Activated T-cell treated with anti-CD3 and anti-CD28 coated beads, Interleukin-2, amount 50 U/mL, for 72 hours (primary cell): ENCODE measurements at regions not wholly inside any gene's neighbourhood (a gene's known extent, or its start where the extent isn't known, plus 50 kb on each side); places are given as distances from the start of the nearest gene placed in this dataset.
A peak's percentile ranks its signal among the peaks of the same experiment; 100 is the strongest.

Source experiments
- ATAC-seq, 2 donors: fragments of 150-1000 bp; cut with Tn5 transposase; replicated peaks in 1 of 2; 2 replicates each; pipeline ENCODE4 v1.10.0; 2021; ENCODE audit warnings: moderate library complexity in 2 of 2, mild to moderate bottlenecking in 1 of 2
- DNase-seq, 2 donors: peaks; one replicate each; pipeline ENCODE4 v3.0.0; 2021 to 2022; ENCODE audit warnings: mixed read lengths in 1 of 2
- H3K27ac Mint-ChIP-seq: one replicate; pipeline ENCODE4 v1.8.0; 2022; ENCODE audit warnings: mild to moderate bottlenecking, moderate library complexity, mixed read lengths
- H3K27me3 Mint-ChIP-seq: one replicate; pipeline ENCODE4 v1.8.0; 2022; ENCODE audit warnings: low read depth, mixed read lengths
- H3K36me3 Mint-ChIP-seq, 2 donors: one replicate each; pipeline ENCODE4 v1.8.0; 2022; ENCODE audit warnings: mixed read lengths in 2 of 2, mild to moderate bottlenecking in 1 of 2; ENCODE audit not compliant: insufficient read depth in 2 of 2
- H3K4me1 Mint-ChIP-seq: one replicate; pipeline ENCODE4 v1.8.0; 2022; ENCODE audit warnings: low read depth, mixed read lengths
- H3K4me3 Mint-ChIP-seq, 2 donors: one replicate each; pipeline ENCODE4 v1.8.0; 2022; ENCODE audit warnings: mild to moderate bottlenecking in 2 of 2, mixed read lengths in 2 of 2, moderate library complexity in 2 of 2
- H3K9me3 Mint-ChIP-seq, 2 donors: one replicate each; pipeline ENCODE4 v1.8.0; 2022; ENCODE audit warnings: mixed read lengths in 2 of 2

- DNase-seq = no peak
- Mint-ChIP-seq H3K4me1 (no peaks in the 10 kb centered on the region), H3K36me3 (no peaks in the 10 kb centered on the region), H3K27ac (no peak overlapping the region), H3K9me3 (peaks cover 0 to 2% of the 10 kb centered on the region in 2 donors), H3K27me3 (no peaks in the 10 kb centered on the region), H3K4me3 (no peak overlapping the region)
- no peak for ATAC-seq
Observed at GRCh38 chr18:67845035-67845434, 328.5 kb upstream of the DSEL start.

- Mint-ChIP-seq H3K27ac (no peak overlapping the region), H3K27me3 (no peaks in the 10 kb centered on the region), H3K9me3 (no peaks in the 10 kb centered on the region), H3K4me3 (no peak overlapping the region), H3K4me1 (no peaks in the 10 kb centered on the region), H3K36me3 (no peaks in the 10 kb centered on the region)
- ATAC-seq (no peak), DNase-seq (no peak)
Observed at GRCh38 chr18:67840379-67840778, 323.9 kb upstream of the DSEL start.

- H3K27me3 Mint-ChIP-seq = no peaks in the 10 kb centered on the region
- ATAC-seq (no peak), DNase-seq (no peak)
- no peaks in the 10 kb centered on the region for H3K9me3 Mint-ChIP-seq
- H3K4me1 Mint-ChIP-seq = no peaks in the 10 kb centered on the region
- H3K27ac Mint-ChIP-seq = peak overlapping the region; percentile 54
- H3K4me3 Mint-ChIP-seq = no peak overlapping the region
- no peaks in the 10 kb centered on the region for H3K36me3 Mint-ChIP-seq
Observed at GRCh38 chr18:67818432-67818831, 301.9 kb upstream of the DSEL start.

- ATAC-seq = no peak
Observed at GRCh38 chr18:67815280-67815679, 298.8 kb upstream of the DSEL start.

GRCh38 chr18:67813380-67814028 is 297.0 kb upstream of the DSEL start:
- ATAC-seq (no peak), DNase-seq (no peak)
- Mint-ChIP-seq H3K36me3 (no peaks in the 10 kb centered on the region), H3K9me3 (no peaks in the 10 kb centered on the region), H3K4me1 (no peaks in the 10 kb centered on the region), H3K27ac (no peak overlapping the region), H3K27me3 (no peaks in the 10 kb centered on the region), H3K4me3 (no peak overlapping the region)

More at GRCh38 chr18:67815280-67815679, 298.8 kb upstream of the DSEL start:
- no peaks in the 10 kb centered on the region for H3K9me3 Mint-ChIP-seq
- H3K27ac Mint-ChIP-seq = no peak overlapping the region
- no peak overlapping the region for H3K4me3 Mint-ChIP-seq
- H3K27me3 Mint-ChIP-seq = no peaks in the 10 kb centered on the region
- no peaks in the 10 kb centered on the region for H3K36me3 Mint-ChIP-seq
- H3K4me1 Mint-ChIP-seq = no peaks in the 10 kb centered on the region
- DNase-seq = no peak

- Mint-ChIP-seq H3K4me3 (no peak overlapping the region), H3K4me1 (no peaks in the 10 kb centered on the region), H3K36me3 (peaks cover 0 to 2% of the 10 kb centered on the region in 2 donors), H3K9me3 (peaks cover 0 to 3% of the 10 kb centered on the region in 2 donors), H3K27me3 (no peaks in the 10 kb centered on the region), H3K27ac (no peak overlapping the region)
- DNase-seq (no peak), ATAC-seq (no peak)
Observed at GRCh38 chr18:67805261-67805660, 288.7 kb upstream of the DSEL start.

- peaks cover 0 to 3% of the 10 kb centered on the region in 2 donors for H3K9me3 Mint-ChIP-seq
- DNase-seq (no peak), ATAC-seq (no peak)
- no peak overlapping the region for H3K27ac Mint-ChIP-seq
- H3K36me3 Mint-ChIP-seq = no peaks in the 10 kb centered on the region
- H3K27me3 Mint-ChIP-seq = no peaks in the 10 kb centered on the region
- no peak overlapping the region for H3K4me3 Mint-ChIP-seq
- no peaks in the 10 kb centered on the region for H3K4me1 Mint-ChIP-seq
Observed at GRCh38 chr18:67794521-67794920, 278.0 kb upstream of the DSEL start.

- DNase-seq = no peak
- H3K36me3 Mint-ChIP-seq = no peaks in the 10 kb centered on the region
- H3K4me3 Mint-ChIP-seq = no peak overlapping the region
- peaks cover 0 to 5% of the 10 kb centered on the region in 2 donors for H3K9me3 Mint-ChIP-seq
- H3K27me3 Mint-ChIP-seq = no peaks in the 10 kb centered on the region
- no peak overlapping the region for H3K27ac Mint-ChIP-seq
- no peaks in the 10 kb centered on the region for H3K4me1 Mint-ChIP-seq
- ATAC-seq = no peak
Observed at GRCh38 chr18:67790527-67790926, 274.0 kb upstream of the DSEL start.

GRCh38 chr18:67789165-67789545 is 272.6 kb upstream of the DSEL start:
- Mint-ChIP-seq H3K4me3 (no peak overlapping the region), H3K9me3 (peaks cover 0 to 5% of the 10 kb centered on the region in 2 donors), H3K36me3 (no peaks in the 10 kb centered on the region), H3K4me1 (no peaks in the 10 kb centered on the region), H3K27ac (no peak overlapping the region), H3K27me3 (no peaks in the 10 kb centered on the region)
- DNase-seq = no peak
- no peak for ATAC-seq

- H3K27ac Mint-ChIP-seq = no peak overlapping the region
Observed at GRCh38 chr18:67788310-67789164, 272.0 kb upstream of the DSEL start.

GRCh38 chr18:67783196-67783946 is 266.9 kb upstream of the DSEL start:
- no peak for DNase-seq
- no peaks in the 10 kb centered on the region for H3K36me3 Mint-ChIP-seq
- ATAC-seq = peak; percentile 86 to 94
- no peaks in the 10 kb centered on the region for H3K27me3 Mint-ChIP-seq
- H3K4me1 Mint-ChIP-seq = peaks cover 6% of the 10 kb centered on the region
- no peaks in the 10 kb centered on the region for H3K9me3 Mint-ChIP-seq
- H3K4me3 Mint-ChIP-seq = peak overlapping the region in 1 of 2 donors; percentile 43
- H3K27ac Mint-ChIP-seq = no peak overlapping the region

More at GRCh38 chr18:67788310-67789164, 272.0 kb upstream of the DSEL start:
- Mint-ChIP-seq H3K4me3 (no peak overlapping the region), H3K36me3 (no peaks in the 10 kb centered on the region), H3K4me1 (no peaks in the 10 kb centered on the region), H3K27me3 (no peaks in the 10 kb centered on the region), H3K9me3 (peaks cover 0 to 5% of the 10 kb centered on the region in 2 donors)
- no peak for ATAC-seq
- DNase-seq = no peak

GRCh38 chr18:67778016-67778415 is 261.5 kb upstream of the DSEL start:
- Mint-ChIP-seq H3K36me3 (no peaks in the 10 kb centered on the region), H3K4me3 (no peak overlapping the region), H3K9me3 (no peaks in the 10 kb centered on the region), H3K27me3 (no peaks in the 10 kb centered on the region), H3K4me1 (peaks cover 1% of the 10 kb centered on the region), H3K27ac (no peak overlapping the region)
- ATAC-seq (no peak), DNase-seq (no peak)

- DNase-seq (no peak), ATAC-seq (no peak)
- Mint-ChIP-seq H3K36me3 (no peaks in the 10 kb centered on the region), H3K9me3 (peaks cover 0 to 2% of the 10 kb centered on the region in 2 donors), H3K27me3 (no peaks in the 10 kb centered on the region), H3K4me3 (no peak overlapping the region), H3K4me1 (no peaks in the 10 kb centered on the region), H3K27ac (no peak overlapping the region)
Observed at GRCh38 chr18:67776929-67777328, 260.4 kb upstream of the DSEL start.
